ENCODE measurements at regions not wholly inside any gene's neighbourhood (a gene's known extent, or its start where the extent isn't known, plus 50 kb on each side); places are given as distances from the start of the nearest gene placed in this dataset.

DNA sequence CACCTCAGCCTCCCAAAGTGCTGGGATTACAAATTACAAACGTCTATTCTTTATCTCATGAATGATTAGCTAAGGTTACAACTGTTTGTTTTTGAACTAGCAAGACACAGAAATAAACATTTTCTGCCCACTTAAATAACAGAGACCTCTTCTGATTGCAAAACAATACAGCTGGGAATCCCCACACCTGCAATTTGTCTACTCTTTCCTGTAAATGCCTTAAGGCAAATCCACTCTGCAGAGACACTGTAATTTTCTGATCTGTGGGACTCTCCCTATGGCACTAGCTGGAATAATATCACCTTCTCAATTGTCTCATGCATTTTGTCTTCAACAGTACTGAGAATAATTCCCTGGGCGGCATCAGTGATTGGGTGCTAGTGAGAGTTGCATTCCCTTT lies 149.3 kb upstream of the FAM3C start:
- Histone ChIP-seq H3K4me1 (replicated peaks in 1 of 2) (peaks cover 0 to 12% of the 10 kb centered on the region in 2 donors), H3K4me3 (no peak overlapping the region), H3K27ac (no peak overlapping the region), H3K36me3 (replicated peaks in 1 of 2) (no peaks in the 10 kb centered on the region), H3K9me3 (replicated peaks in 1 of 3) (peaks cover 0 to 5% (median 0%) of the 10 kb centered on the region in 3 donors), H3K27me3 (no peaks in the 10 kb centered on the region)
- intact Hi-C loops (cut with DNase I): loop anchor here (5.0 to 10.0 kb wide), 2 partner anchors 178 to 181 kb away; no protein-coding TSS in a partner anchor
- WGBS, 4 donors: 69 to 80% (median 75%) methylated on average over 2 of the region's 2 CpGs
- no peak for DNase-seq
- TF ChIP-seq POLR2A (IDR thresholded peaks at IDR 0.05): no peak
- TF ChIP-seq, protein P1, sequence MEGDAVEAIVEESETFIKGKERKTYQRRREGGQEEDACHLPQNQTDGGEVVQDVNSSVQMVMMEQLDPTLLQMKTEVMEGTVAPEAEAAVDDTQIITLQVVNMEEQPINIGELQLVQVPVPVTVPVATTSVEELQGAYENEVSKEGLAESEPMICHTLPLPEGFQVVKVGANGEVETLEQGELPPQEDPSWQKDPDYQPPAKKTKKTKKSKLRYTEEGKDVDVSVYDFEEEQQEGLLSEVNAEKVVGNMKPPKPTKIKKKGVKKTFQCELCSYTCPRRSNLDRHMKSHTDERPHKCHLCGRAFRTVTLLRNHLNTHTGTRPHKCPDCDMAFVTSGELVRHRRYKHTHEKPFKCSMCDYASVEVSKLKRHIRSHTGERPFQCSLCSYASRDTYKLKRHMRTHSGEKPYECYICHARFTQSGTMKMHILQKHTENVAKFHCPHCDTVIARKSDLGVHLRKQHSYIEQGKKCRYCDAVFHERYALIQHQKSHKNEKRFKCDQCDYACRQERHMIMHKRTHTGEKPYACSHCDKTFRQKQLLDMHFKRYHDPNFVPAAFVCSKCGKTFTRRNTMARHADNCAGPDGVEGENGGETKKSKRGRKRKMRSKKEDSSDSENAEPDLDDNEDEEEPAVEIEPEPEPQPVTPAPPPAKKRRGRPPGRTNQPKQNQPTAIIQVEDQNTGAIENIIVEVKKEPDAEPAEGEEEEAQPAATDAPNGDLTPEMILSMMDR (IDR thresholded peaks at IDR 0.05): no peak

DNA sequence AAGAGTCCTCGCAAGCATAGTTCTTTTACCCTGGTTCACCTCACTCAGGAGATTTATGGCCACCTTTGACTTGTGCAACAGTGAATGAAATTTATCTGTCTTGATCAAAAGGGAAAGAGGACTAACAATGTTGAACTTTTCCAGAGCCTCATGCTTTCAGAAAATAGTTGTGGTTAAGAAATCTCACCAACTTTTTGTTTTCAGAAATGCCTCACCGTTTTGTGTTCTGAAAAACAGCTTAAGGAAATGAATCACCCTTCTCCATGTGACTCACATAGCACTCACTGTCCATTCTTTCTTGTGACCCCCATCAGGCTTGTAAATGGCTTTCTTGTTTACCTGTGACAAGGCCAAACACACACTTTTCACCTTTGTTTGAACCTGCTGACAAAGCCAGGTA lies 148.6 kb upstream of the FAM3C start:
- Histone ChIP-seq H3K9me3 (replicated peaks in 1 of 3) (peaks cover 0 to 5% (median 0%) of the 10 kb centered on the region in 3 donors), H3K4me3 (no peak overlapping the region), H3K27ac (no peak overlapping the region), H3K27me3 (no peaks in the 10 kb centered on the region), H3K4me1 (replicated peaks in 1 of 2) (peaks cover 0 to 12% of the 10 kb centered on the region in 2 donors), H3K36me3 (replicated peaks in 1 of 2) (no peaks in the 10 kb centered on the region)
- no peak for DNase-seq
- intact Hi-C loops (cut with DNase I): loop anchor here (5.0 to 10.0 kb wide), 2 partner anchors 177 to 180 kb away; no protein-coding TSS in a partner anchor
- TF ChIP-seq, protein P1 (IDR thresholded peaks at IDR 0.05): no peak
- TF ChIP-seq POLR2A (IDR thresholded peaks at IDR 0.05): no peak
- 18 to 35% (median 26%) methylated on average over 2 of the region's 2 CpGs for WGBS, 4 donors

DNA sequence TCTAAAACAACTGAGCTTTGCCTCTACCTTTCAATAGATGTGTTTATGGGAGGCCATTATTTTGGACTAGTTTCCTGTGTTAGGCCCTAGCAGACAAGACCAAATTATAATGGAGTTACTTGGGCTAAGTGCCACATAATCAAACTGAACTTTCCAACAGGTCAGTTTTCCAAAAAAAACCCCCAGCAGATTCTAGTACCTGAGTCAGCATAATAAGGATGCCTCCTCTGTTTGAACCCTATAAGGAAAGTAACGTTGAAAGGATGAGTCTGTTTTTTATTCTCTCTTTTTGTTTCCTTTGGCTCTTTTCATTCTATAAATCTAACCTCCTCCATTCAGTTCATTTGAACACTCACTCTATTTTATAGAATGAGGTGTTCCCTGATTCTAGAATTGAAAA lies 148.1 kb upstream of the FAM3C start:
- Histone ChIP-seq H3K36me3 (replicated peaks in 1 of 2) (no peaks in the 10 kb centered on the region), H3K27ac (no peak overlapping the region), H3K4me3 (no peak overlapping the region), H3K9me3 (replicated peaks in 1 of 3) (peaks cover 0 to 5% (median 0%) of the 10 kb centered on the region in 3 donors), H3K27me3 (no peaks in the 10 kb centered on the region), H3K4me1 (replicated peaks in 1 of 2) (peaks cover 0 to 12% of the 10 kb centered on the region in 2 donors)
- no peak for DNase-seq
- TF ChIP-seq POLR2A (IDR thresholded peaks at IDR 0.05): no peak
- TF ChIP-seq, protein P1 (IDR thresholded peaks at IDR 0.05): no peak
- intact Hi-C loops (cut with DNase I): loop anchor here in 1 of 2 donors (10.0 kb wide), 1 partner anchor 179 kb away; no protein-coding TSS in a partner anchor
- WGBS, 4 donors: 33 to 47% (median 40%) methylated on average over 1 of the region's 1 CpG

- WGBS, 4 donors: 97 to 100% (median 99%) methylated on average over 1 of the region's 1 CpG
- Histone ChIP-seq H3K27ac (no peak overlapping the region), H3K4me3 (no peak overlapping the region), H3K9me3 (replicated peaks in 1 of 3) (peaks cover 0 to 5% (median 0%) of the 10 kb centered on the region in 3 donors), H3K27me3 (no peaks in the 10 kb centered on the region), H3K4me1 (replicated peaks in 1 of 2) (peaks cover 0 to 6% of the 10 kb centered on the region in 2 donors), H3K36me3 (replicated peaks in 1 of 2) (no peaks in the 10 kb centered on the region)
- no peak for DNase-seq
- intact Hi-C loops (cut with DNase I): loop anchor here in 1 of 2 donors (10.0 kb wide), 1 partner anchor 177 kb away; no protein-coding TSS in a partner anchor
- no peak for TF ChIP-seq POLR2A (IDR thresholded peaks at IDR 0.05)
- TF ChIP-seq, protein P1 (IDR thresholded peaks at IDR 0.05): no peak
Measured at GRCh38 chr7:121541457-121541856, 145.3 kb upstream of the FAM3C start.
